ENCODE measurements at regions not wholly inside any gene's neighbourhood (a gene's known extent, or its start where the extent isn't known, plus 50 kb on each side); places are given as distances from the start of the nearest gene placed in this dataset.

DNA sequence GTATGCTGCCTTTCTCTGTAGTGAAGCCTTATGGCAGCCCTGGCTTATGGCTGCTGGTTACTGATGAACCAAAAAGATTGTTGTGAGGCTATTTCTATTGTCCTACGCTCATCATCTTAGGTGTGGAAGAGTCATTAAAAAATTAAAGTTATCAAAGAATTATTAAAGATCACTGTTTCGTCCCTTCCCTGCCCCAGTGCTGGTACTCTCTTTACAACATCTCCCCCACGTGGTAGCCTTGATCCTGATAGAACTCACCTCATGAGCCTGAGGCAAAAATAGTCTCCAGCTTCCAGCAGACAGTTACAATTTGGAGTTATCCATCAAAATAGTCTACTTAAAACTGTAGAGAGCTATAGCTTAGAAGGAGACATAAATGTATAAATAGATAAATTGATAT is 201.5 kb downstream of the S1PR1 start:
- TF ChIP-seq MYC (IDR thresholded peaks at IDR 0.05; ENCODE audit: low read depth, low read length) = no peak
- TF ChIP-seq, protein P1, sequence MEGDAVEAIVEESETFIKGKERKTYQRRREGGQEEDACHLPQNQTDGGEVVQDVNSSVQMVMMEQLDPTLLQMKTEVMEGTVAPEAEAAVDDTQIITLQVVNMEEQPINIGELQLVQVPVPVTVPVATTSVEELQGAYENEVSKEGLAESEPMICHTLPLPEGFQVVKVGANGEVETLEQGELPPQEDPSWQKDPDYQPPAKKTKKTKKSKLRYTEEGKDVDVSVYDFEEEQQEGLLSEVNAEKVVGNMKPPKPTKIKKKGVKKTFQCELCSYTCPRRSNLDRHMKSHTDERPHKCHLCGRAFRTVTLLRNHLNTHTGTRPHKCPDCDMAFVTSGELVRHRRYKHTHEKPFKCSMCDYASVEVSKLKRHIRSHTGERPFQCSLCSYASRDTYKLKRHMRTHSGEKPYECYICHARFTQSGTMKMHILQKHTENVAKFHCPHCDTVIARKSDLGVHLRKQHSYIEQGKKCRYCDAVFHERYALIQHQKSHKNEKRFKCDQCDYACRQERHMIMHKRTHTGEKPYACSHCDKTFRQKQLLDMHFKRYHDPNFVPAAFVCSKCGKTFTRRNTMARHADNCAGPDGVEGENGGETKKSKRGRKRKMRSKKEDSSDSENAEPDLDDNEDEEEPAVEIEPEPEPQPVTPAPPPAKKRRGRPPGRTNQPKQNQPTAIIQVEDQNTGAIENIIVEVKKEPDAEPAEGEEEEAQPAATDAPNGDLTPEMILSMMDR (IDR thresholded peaks at IDR 0.05; ENCODE audit: extremely low read depth in 1 of 2, insufficient read depth in 1 of 2, low read depth in 1 of 2, low read length in 2 of 2) = peak; percentile 44 to 55
- no peak overlapping the region for H3K9ac ChIP-seq (replicated peaks; ENCODE audit: extremely low read depth, insufficient read depth, low read length)
- BruUV-seq (replicated peaks) = no TSS peak
- dilution Hi-C loops (cut with MboI; ENCODE audit: extremely low pct_ligation_motif_present, low sequenced_read_pairs) (no loop called here), intact Hi-C loops (cut with micrococcal nuclease) (loop anchor here (1.0 to 5.0 kb wide), 7 partner anchors 61 to 516 kb away; no protein-coding TSS in a partner anchor)
- FAIRE-seq = peak; percentile 72
- H3K36me3 ChIP-seq (ENCODE audit: control insufficient read depth in 2 of 2, extremely low read depth in 1 of 2, insufficient read depth in 2 of 2, low read length in 2 of 2) = no peaks in the 10 kb centered on the region
- peaks cover 6 to 8% of the 10 kb centered on the region in 2 experiments for H3K27me3 ChIP-seq (ENCODE audit: control insufficient read depth in 2 of 2, insufficient read depth in 2 of 2, low read length in 2 of 2)
- H3K4me3 ChIP-seq (replicated peaks in 1 of 3; ENCODE audit: insufficient read depth in 1 of 3, low read depth in 1 of 3, low read length in 3 of 3) = no peak overlapping the region
- ChIA-PET POLR2A (no interaction called here), CTCF (interaction anchor here (0.6 to 8.2 kb wide), 27 partner anchors 20 to 570 kb away, joined by 3 to 265 read pairs (median 4); partner anchors contain the start of gene EXTL2)
- H3K9me1 ChIP-seq (replicated peaks; ENCODE audit: control insufficient read depth, extremely low read depth, insufficient read depth, low read length) = no peaks in the 10 kb centered on the region
- H4K20me1 ChIP-seq (replicated peaks; ENCODE audit: control insufficient read depth, extremely low read depth, insufficient read depth, low read length) = no peaks in the 10 kb centered on the region
- no peak overlapping the region for H3K27ac ChIP-seq (ENCODE audit: insufficient read depth, low read depth, low read length)
- no peak overlapping the region for H3K4me2 ChIP-seq (ENCODE audit: insufficient read depth, low read length)
- H3K9me3 ChIP-seq (replicated peaks; ENCODE audit: control insufficient read depth, insufficient read depth, low read length) = no peaks in the 10 kb centered on the region
- H3K79me2 ChIP-seq (ENCODE audit: control insufficient read depth, insufficient read depth, low read length) = no peaks in the 10 kb centered on the region
- no peak overlapping the region for H2AFZ ChIP-seq (ENCODE audit: low read depth, low read length)
- no peaks in the 10 kb centered on the region for H3K4me1 ChIP-seq (ENCODE audit: control insufficient read depth, extremely low read depth, insufficient read depth, low read length)
- peak; percentile 59 for DNase-seq (ENCODE audit: low read depth, low spot score)

DNA sequence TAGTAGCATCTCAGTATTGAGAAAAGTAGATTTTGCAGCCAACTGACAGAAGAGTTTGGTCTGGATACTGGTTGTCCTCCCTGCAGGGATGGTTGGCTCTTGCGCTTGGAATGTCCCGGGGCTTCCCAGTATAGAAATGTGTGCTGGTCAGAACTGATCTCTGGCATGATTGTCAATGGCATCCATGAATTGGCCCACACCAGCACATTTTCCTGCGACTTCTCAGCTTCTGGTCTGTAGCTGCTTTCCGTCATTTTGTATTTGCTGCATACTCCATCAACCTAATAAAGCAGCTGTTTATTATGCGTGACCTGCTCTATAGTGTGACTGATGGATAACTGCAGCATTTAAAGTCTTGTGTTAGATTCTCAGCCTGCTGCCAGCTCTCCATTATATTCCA is 203.7 kb downstream of the S1PR1 start:
- no peak overlapping the region for H3K4me2 ChIP-seq (ENCODE audit: insufficient read depth, low read length)
- H4K20me1 ChIP-seq (replicated peaks; ENCODE audit: control insufficient read depth, extremely low read depth, insufficient read depth, low read length) = no peaks in the 10 kb centered on the region
- no TSS peak for BruUV-seq (replicated peaks)
- H3K4me3 ChIP-seq (replicated peaks in 1 of 3; ENCODE audit: insufficient read depth in 1 of 3, low read depth in 1 of 3, low read length in 3 of 3) = no peak overlapping the region
- H2AFZ ChIP-seq (ENCODE audit: low read depth, low read length) = no peak overlapping the region
- H3K4me1 ChIP-seq (ENCODE audit: control insufficient read depth, extremely low read depth, insufficient read depth, low read length) = no peaks in the 10 kb centered on the region
- TF ChIP-seq MYC (IDR thresholded peaks at IDR 0.05; ENCODE audit: low read depth, low read length) (no peak), EZH2 (IDR thresholded peaks at IDR 0.05; ENCODE audit: borderline replicate concordance, low read depth, low read length, severe bottlenecking) (no peak), POLR2A (IDR thresholded peaks at IDR 0.05; ENCODE audit: low read depth, low read length) (no peak), FOS (IDR thresholded peaks at IDR 0.05; ENCODE audit: borderline replicate concordance, insufficient read depth, low read length) (no peak), GATA2 (IDR thresholded peaks at IDR 0.05; ENCODE audit: insufficient read depth, insufficient read length, low read depth, low read length) (no peak), POLR2AphosphoS5 (IDR thresholded peaks at IDR 0.05; ENCODE audit: insufficient read depth, low read depth, low read length) (no peak), JUN (IDR thresholded peaks at IDR 0.05; ENCODE audit: borderline replicate concordance, insufficient read depth, insufficient read length, low read depth) (no peak)
- TF ChIP-seq, protein P1 (IDR thresholded peaks at IDR 0.05; ENCODE audit: extremely low read depth in 1 of 2, insufficient read depth in 1 of 2, low read depth in 1 of 2, low read length in 2 of 2) = no peak
- TF ChIP-seq, protein P2, sequence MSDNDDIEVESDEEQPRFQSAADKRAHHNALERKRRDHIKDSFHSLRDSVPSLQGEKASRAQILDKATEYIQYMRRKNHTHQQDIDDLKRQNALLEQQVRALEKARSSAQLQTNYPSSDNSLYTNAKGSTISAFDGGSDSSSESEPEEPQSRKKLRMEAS (IDR thresholded peaks at IDR 0.05; ENCODE audit: insufficient read depth, insufficient read length) = no peak
- no peaks in the 10 kb centered on the region for H3K36me3 ChIP-seq (ENCODE audit: control insufficient read depth in 2 of 2, extremely low read depth in 1 of 2, insufficient read depth in 2 of 2, low read length in 2 of 2)
- intact Hi-C loops (cut with micrococcal nuclease) = no loop called here
- DNase-seq (ENCODE audit: low read depth, low spot score) (no peak), FAIRE-seq (no peak)
- no peaks in the 10 kb centered on the region for H3K79me2 ChIP-seq (ENCODE audit: control insufficient read depth, insufficient read depth, low read length)
- H3K27me3 ChIP-seq (ENCODE audit: control insufficient read depth in 2 of 2, insufficient read depth in 2 of 2, low read length in 2 of 2) = peaks cover 6 to 8% of the 10 kb centered on the region in 2 experiments
- dilution Hi-C loops (cut with MboI; ENCODE audit: extremely low pct_ligation_motif_present, low sequenced_read_pairs) = no loop called here
- POLR2A ChIA-PET = no interaction called here
- no peak overlapping the region for H3K27ac ChIP-seq (ENCODE audit: insufficient read depth, low read depth, low read length)
- H3K9ac ChIP-seq (replicated peaks; ENCODE audit: extremely low read depth, insufficient read depth, low read length) = no peak overlapping the region
- CTCF ChIA-PET = interaction anchor here (1.1 to 8.2 kb wide), 5 partner anchors 12 to 131 kb away, joined by 3 to 265 read pairs (median 4); no protein-coding TSS in a partner anchor
- H3K9me1 ChIP-seq (replicated peaks; ENCODE audit: control insufficient read depth, extremely low read depth, insufficient read depth, low read length) = no peaks in the 10 kb centered on the region
- no peaks in the 10 kb centered on the region for H3K9me3 ChIP-seq (replicated peaks; ENCODE audit: control insufficient read depth, insufficient read depth, low read length)
